GM13976 (cell line): ENCODE measurements at regions not wholly inside any gene's neighbourhood (a gene's known extent, or its start where the extent isn't known, plus 50 kb on each side); places are given as distances from the start of the nearest gene placed in this dataset.
"Not testable (repeated sequence)": the region's sequence is repeated elsewhere in the genome, so short reads cannot be mapped to it uniquely, and the experiment has no call there.

ENCODE experiments used
- DNase-seq: peaks from one replicate; pipeline ENCODE4 v3.0.0; 2012; ENCODE audit warnings: low spot score
- CTCF ChIP-seq: IDR thresholded peaks from 2 replicates; pipeline ENCODE4 v1.5.1; 2012; ENCODE audit warnings: borderline replicate concordance, mild to moderate bottlenecking; ENCODE audit not compliant: insufficient read depth; ENCODE audit errors: extremely low read depth, missing control alignments, control extremely low read depth
- in situ Hi-C: fragments of 300-500 bp; cut with MboI; formaldehyde crosslinking; loops from one replicate; pipeline ENCODE4 v1.12.0; 2022; ENCODE audit warnings: low sequenced_read_pairs, mixed read lengths, inconsistent platforms; ENCODE audit not compliant: unreplicated experiment

GRCh38 chr2:215636816-215637215 lies 200.9 kb upstream of the FN1 start:
- in situ Hi-C loops, result no loop called here
- DNase-seq, result no peak
- TF ChIP-seq CTCF, result no peak

- DNase-seq, result no peak
- TF ChIP-seq CTCF, result no peak
- in situ Hi-C loops, result no loop called here
These were observed 199.9 kb upstream of the FN1 start for GRCh38 chr2:215635788-215636139.

- DNase-seq, result no peak
- TF ChIP-seq CTCF, result no peak
- in situ Hi-C loops, result no loop called here
These were observed 199.4 kb upstream of the FN1 start for GRCh38 chr2:215635071-215635787.

- no peak for DNase-seq
- no peak for TF ChIP-seq CTCF
- in situ Hi-C loops, result no loop called here
These were observed 197.5 kb upstream of the FN1 start for GRCh38 chr2:215633360-215633759.

GRCh38 chr2:215631696-215632095 lies 195.8 kb upstream of the FN1 start:
- in situ Hi-C loops, result no loop called here
- no peak for DNase-seq
- no peak for TF ChIP-seq CTCF

- DNase-seq, in situ Hi-C loops: not testable (repeated sequence)
These were observed 194.9 kb upstream of the FN1 start for GRCh38 chr2:215630796-215631195.

GRCh38 chr2:215627771-215628170 lies 191.9 kb upstream of the FN1 start:
- DNase-seq, result no peak
- TF ChIP-seq CTCF, result no peak
- in situ Hi-C loops, result no loop called here
